Globus pallidus (tissue), 1 donor: ENCODE measurements at regions not wholly inside any gene's neighbourhood (a gene's known extent, or its start where the extent isn't known, plus 50 kb on each side); places are given as distances from the start of the nearest gene placed in this dataset.

Source experiments
- DNase-seq: peaks from one replicate; pipeline ENCODE4 v3.0.0-alpha.2; 2015; ENCODE audit warnings: low spot score

- no peak for DNase-seq
These were observed 94.8 kb upstream of the PMEPA1 start for GRCh38 chr20:57804470-57805250.

GRCh38 chr20:57803508-57804005 is 93.7 kb upstream of the PMEPA1 start:
- no peak for DNase-seq

DNA sequence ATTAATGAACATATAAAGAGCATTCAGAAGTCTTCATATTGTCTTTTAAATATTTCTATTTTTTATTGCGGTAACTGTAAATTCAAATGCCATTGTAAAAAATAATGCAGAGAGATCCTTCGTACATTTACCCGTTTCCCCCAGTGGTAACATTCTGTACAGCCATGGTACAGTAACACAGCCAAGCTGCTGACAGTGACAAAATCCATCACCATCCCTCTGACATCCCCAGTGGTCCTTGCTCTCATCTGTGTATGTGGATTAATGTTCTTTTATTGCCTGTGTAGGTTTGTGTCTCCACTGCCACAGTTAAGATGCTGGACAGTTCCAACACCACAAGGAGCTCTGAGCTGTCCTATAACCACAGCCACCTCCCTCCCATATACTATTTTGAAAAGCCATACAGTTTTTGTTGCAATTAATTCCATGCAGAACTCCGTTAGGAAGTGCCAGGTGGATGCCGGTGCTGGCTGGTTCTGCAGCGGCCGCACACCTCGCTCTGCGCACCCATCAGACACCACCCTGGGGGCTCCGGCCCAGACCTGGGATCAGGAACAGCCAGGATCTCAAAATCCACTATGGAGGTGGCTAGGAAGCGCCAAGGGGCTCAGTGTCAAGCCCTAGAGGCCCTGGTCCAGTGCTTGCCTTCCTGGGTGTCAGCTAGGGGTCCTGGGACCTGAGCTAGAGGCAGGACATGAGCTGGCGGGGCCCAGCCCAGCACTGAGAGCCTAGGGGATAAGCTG is 93.1 kb upstream of the PMEPA1 start:
- DNase-seq = no peak

DNA sequence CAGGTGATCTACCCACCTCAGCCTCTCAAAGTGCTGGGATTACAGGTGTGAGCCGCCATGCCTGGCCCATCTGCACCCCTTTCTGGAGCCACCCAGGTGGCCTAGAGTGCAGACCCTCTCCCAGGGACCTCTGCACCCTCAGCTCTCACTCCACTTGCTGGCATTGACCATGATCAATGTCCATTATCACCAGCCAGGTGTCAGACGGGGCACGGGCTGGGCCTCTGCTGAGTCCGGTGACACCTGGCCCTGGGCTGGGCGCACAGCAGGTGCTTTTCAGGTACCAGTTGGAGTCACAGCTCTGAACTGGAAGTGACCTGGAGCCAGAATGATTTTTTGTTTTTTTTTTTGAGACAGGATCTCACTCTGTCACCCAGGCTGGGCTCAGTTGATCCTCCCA is 91.8 kb upstream of the PMEPA1 start:
- DNase-seq = no peak

GRCh38 chr20:57800791-57801430 is 91.1 kb upstream of the PMEPA1 start:
- no peak for DNase-seq

DNA sequence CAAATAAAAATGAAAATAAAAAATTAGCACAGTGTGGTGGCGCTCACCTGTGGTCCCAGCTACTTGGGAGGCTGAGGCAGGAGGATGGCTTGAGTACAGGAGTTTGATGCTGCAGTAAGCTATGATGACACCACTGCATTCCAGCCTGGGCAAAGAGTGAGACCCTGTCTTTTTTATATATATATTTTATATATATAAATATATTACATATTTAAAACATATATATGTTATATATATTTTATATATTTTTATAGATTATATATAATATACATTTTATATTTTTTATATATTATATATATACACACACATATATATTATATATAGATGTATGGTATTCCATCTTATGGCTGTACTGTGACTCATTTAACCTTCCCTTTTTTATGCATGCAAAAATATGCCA is 87.6 kb upstream of the PMEPA1 start:
- no peak for DNase-seq

GRCh38 chr20:57795977-57796560 is 86.3 kb upstream of the PMEPA1 start:
- no peak for DNase-seq

DNA sequence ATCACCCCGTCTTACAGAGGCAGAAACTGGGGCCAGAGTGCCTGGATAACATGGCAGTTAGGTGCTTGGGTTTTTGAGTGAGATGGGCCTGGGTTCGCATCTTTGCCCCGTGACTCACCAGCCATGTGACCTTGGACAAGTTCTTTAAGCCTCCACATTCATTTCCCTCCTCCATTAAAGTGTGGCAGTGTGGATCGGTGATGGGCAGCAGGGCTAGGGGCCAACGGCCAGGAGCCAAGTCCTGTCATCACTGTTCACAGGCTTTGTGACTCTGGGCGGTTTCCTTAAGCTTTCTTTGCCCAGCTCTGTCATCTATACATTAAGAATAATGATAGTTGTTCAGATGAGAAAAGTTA is 85.5 kb upstream of the PMEPA1 start:
- DNase-seq = no peak

DNA sequence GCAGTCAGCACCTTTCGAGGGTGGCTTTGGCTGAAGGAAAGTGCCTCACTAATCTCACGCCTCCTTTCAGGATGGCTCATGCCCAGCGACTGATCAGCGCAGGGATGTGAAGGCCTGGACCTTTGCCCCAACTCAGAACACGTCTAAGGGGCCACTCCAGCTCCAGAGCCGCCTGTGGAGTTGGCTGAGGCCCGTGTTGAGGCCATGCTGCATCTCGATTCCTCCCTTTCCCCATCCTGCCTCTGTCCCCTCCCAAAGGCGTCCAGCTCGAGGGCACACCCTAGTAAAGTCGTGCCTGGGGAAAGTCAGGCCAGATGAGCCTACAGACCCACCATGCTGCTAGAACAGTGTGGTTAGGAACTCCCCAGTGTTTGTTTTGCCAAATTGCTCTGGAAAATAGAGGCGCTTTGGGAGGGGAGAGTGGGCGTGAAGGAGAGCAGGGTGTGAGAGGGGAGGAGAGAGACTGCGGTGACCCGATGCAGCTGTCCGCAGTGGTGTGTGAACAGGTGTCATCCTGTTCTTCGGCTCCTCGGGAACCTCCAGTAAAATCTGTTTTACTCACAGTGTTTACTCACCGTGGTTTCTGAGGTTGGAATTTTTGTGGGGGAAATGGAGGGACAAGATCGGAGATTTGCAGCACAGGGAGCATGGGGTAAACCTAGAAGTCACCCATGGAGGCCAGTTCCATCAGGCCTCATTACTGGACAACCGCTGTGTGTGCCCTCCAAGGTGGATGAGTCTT is 85.0 kb upstream of the PMEPA1 start:
- no peak for DNase-seq

DNA sequence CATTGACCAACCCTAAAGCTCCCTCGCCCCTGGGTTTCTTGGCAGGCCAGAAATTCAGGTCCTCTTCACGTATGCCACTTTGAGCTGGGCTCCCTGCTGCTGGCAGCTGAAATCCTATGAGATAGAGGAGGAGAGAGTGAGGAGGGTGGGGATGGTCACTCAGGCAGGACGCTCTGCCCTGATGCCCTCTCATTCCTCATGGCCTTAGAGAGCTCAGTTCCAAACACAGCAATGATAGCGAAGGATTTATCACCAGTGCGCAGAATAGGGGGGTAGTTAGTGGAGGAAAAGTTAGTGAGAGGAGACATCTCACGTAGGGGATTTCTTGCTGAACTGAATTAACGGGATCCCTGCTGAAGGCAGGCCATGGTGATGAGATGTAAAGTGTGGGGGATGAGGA is 84.2 kb upstream of the PMEPA1 start:
- no peak for DNase-seq

- DNase-seq = no peak
These were observed 83.6 kb upstream of the PMEPA1 start for GRCh38 chr20:57793421-57793820.

GRCh38 chr20:57792386-57793080 is 82.7 kb upstream of the PMEPA1 start:
- no peak for DNase-seq

- no peak for DNase-seq
These were observed 82.2 kb upstream of the PMEPA1 start for GRCh38 chr20:57791966-57792365.

DNA sequence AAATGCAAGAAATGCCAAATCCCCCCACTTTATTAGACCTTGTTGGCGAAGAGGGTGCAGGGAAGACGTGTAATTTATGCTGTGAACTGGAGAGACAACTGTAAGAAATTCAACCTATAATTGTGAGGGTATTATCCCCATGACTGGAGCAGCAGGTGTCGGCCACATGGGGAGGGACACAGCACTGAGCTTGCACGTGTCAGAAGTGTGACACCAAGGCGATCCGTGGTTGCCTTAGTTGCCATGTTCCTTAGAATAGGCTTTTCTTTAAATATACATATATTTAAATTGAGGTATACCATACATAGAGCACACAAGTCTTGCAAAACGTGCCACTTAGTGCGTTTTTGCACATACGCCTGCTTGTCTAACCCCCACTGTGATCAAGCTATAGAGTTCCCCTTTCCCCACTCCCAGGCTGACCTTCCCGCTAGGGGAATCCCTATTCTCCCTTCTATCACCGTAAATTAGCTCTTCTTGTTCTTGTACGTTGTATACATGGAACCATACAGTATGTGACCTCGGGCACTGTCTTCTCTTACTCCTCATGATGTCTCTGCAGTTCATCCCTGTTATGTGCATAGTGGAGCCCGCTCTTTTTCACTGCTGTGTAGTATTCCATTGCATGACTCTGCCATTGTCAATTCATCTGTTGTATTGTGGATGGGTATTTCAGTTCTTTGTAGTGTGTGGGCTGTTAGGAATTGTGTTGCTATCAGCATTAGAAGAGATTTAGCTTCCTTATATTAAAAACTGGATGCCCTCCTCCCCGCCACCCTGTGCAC is 81.6 kb upstream of the PMEPA1 start:
- no peak for DNase-seq

GRCh38 chr20:57790176-57790575 is 80.4 kb upstream of the PMEPA1 start:
- no peak for DNase-seq

GRCh38 chr20:57788936-57789613 is 79.3 kb upstream of the PMEPA1 start:
- no peak for DNase-seq

GRCh38 chr20:57787990-57788781 is 78.4 kb upstream of the PMEPA1 start:
- DNase-seq = no peak

- DNase-seq = no peak
These were observed 77.6 kb upstream of the PMEPA1 start for GRCh38 chr20:57787151-57787989.
